GM23338 (cell line): ENCODE measurements at regions not wholly inside any gene's neighbourhood (a gene's known extent, or its start where the extent isn't known, plus 50 kb on each side); places are given as distances from the start of the nearest gene placed in this dataset.

Experiments used
- CREB1 ChIP-seq: fragments of 250-450 bp; sonication (Bioruptor Pico); IDR thresholded peaks from 2 replicates; pipeline ENCODE4 v1.5.0; 2020; ENCODE audit warnings: low read depth, mild to moderate bottlenecking, moderate library complexity
- CTCF ChIP-seq, 2 experiments: fragments of 200-600 bp in 1 of 2; sonication (generic) in 1 of 2; conservative IDR thresholded peaks; 2 replicates each; pipeline versions ENCODE4 v1.5.1 to v1.6.1; 2016 to 2017; ENCODE audit warnings: antibody characterized with exemption in 2 of 2, low read depth in 2 of 2, mild to moderate bottlenecking in 2 of 2, moderate library complexity in 1 of 2
- EZH2phosphoT487 ChIP-seq: fragments of 200-600 bp; sonication (generic); IDR thresholded peaks from one replicate; pipeline ENCODE4 v1.8.1; 2018; ENCODE audit warnings: antibody characterized with exemption; ENCODE audit not compliant: unreplicated experiment
- JUNB ChIP-seq: IDR thresholded peaks from one replicate; pipeline ENCODE4 v1.6.1; 2016; ENCODE audit warnings: antibody characterized with exemption; ENCODE audit not compliant: unreplicated experiment
- POLR2AphosphoS5 ChIP-seq: IDR thresholded peaks from 2 replicates; pipeline ENCODE4 v1.6.1; 2016; ENCODE audit warnings: antibody characterized with exemption, low read depth
- ZNF114 ChIP-seq: fragments of 250-450 bp; sonication (Bioruptor Pico); IDR thresholded peaks from 2 replicates; pipeline ENCODE4 v1.5.0; 2020; ENCODE audit warnings: mild to moderate bottlenecking, moderate library complexity
- TF ChIP-seq, protein P1 (sequence below): IDR thresholded peaks from one replicate; pipeline ENCODE4 v1.6.1; 2018; ENCODE audit warnings: antibody characterized with exemption; ENCODE audit not compliant: unreplicated experiment

DNA sequence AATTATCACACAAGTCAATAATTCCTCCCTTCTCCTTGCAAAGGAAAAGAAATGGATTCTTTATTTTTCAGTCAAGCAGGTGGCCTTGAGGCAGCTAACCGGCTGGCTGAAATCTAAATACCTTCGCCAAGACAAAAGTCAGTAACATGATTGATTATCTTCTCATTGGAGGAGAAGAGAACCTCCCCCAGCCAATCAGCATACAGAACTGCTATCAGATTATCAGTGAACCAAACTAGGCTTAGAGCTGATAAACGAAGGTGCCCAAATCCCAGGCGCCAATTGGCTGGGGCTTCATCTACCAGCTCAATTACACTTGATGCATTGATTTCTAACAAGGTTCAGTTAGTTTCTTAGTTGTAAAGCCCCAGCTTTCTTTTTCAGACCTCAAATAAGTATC, 152.4 kb upstream of the NOCT start:
- TF ChIP-seq CTCF (conservative IDR thresholded peaks at IDR 0.05; ENCODE audit: low read depth in 2 of 2) (no peak), EZH2phosphoT487 (no peak), POLR2AphosphoS5 (no peak), ZNF114 (CRISPR knock-in tag) (no peak), CREB1 (no peak), JUNB (no peak)
- TF ChIP-seq, protein P1, sequence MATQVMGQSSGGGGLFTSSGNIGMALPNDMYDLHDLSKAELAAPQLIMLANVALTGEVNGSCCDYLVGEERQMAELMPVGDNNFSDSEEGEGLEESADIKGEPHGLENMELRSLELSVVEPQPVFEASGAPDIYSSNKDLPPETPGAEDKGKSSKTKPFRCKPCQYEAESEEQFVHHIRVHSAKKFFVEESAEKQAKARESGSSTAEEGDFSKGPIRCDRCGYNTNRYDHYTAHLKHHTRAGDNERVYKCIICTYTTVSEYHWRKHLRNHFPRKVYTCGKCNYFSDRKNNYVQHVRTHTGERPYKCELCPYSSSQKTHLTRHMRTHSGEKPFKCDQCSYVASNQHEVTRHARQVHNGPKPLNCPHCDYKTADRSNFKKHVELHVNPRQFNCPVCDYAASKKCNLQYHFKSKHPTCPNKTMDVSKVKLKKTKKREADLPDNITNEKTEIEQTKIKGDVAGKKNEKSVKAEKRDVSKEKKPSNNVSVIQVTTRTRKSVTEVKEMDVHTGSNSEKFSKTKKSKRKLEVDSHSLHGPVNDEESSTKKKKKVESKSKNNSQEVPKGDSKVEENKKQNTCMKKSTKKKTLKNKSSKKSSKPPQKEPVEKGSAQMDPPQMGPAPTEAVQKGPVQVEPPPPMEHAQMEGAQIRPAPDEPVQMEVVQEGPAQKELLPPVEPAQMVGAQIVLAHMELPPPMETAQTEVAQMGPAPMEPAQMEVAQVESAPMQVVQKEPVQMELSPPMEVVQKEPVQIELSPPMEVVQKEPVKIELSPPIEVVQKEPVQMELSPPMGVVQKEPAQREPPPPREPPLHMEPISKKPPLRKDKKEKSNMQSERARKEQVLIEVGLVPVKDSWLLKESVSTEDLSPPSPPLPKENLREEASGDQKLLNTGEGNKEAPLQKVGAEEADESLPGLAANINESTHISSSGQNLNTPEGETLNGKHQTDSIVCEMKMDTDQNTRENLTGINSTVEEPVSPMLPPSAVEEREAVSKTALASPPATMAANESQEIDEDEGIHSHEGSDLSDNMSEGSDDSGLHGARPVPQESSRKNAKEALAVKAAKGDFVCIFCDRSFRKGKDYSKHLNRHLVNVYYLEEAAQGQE: no peak
